ENCODE measurements at regions not wholly inside any gene's neighbourhood (a gene's known extent, or its start where the extent isn't known, plus 50 kb on each side); places are given as distances from the start of the nearest gene placed in this dataset.

DNA sequence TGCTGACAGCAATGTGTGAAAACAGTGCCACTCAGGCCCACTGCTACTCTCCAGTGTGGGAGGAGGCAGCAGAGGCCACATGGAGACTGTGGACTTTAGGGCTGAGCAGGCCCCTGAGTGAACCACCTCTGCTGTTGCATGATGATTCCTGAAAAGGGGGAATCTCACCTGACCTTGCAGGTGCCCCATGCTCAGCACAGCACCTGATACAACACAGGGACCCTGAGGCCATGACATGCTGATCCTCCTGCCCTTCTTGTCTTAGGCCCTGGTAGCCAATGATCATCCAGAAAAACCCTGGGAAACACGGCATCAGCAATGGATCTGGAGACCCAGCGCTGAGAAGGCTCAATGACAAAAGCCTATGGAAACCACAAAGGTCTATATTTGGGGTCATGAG lies 446.8 kb upstream of the MYT1L start:
- H3K9me3 ChIP-seq (ENCODE audit: control extremely low read depth in 1 of 3, control insufficient read depth in 2 of 3, insufficient read depth in 1 of 3, low read length in 2 of 3), result peaks cover 0 to 39% (median 0%) of the 10 kb centered on the region in 3 donors
- H3K27me3 Mint-ChIP-seq, result no peaks in the 10 kb centered on the region
- no peak overlapping the region for H3K4me3 Mint-ChIP-seq

GRCh38 chr2:2777213-2777612 lies 446.1 kb upstream of the MYT1L start:
- Histone ChIP-seq H3K4me1 (ENCODE audit: control insufficient read depth in 2 of 2, insufficient read depth in 2 of 2, low read length in 2 of 2) (no peaks in the 10 kb centered on the region), H4K20me1 (ENCODE audit: control insufficient read depth, insufficient read depth, low read length, poor library complexity, severe bottlenecking) (no peaks in the 10 kb centered on the region), H2AFZ (ENCODE audit: insufficient read depth, low read depth, low read length, poor library complexity, severe bottlenecking) (no peak overlapping the region), H3K27me3 (replicated peaks in 1 of 4; ENCODE audit: control extremely low read depth in 1 of 4, control insufficient read depth in 3 of 4, insufficient read depth in 4 of 4, low read length in 3 of 4) (no peaks in the 10 kb centered on the region), H3K9ac (ENCODE audit: low read length) (no peak overlapping the region), H3K9me3 (ENCODE audit: control extremely low read depth in 1 of 3, control insufficient read depth in 2 of 3, insufficient read depth in 1 of 3, low read length in 2 of 3) (peaks cover 0 to 39% (median 0%) of the 10 kb centered on the region in 3 donors), H3K36me3 (replicated peaks in 1 of 2; ENCODE audit: control extremely low read depth in 1 of 2, control insufficient read depth in 1 of 2, extremely low read depth in 1 of 2, insufficient read depth in 2 of 2, low read length in 1 of 2) (no peaks in the 10 kb centered on the region), H3K4me3 (ENCODE audit: control extremely low read depth in 1 of 5, extremely low read depth in 1 of 5, insufficient read depth in 1 of 5, low read depth in 2 of 5, low read length in 4 of 5) (no peak overlapping the region), H3K27ac (ENCODE audit: low read length in 2 of 2) (no peak overlapping the region), H3K79me2 (ENCODE audit: control insufficient read depth, insufficient read depth, low read length) (no peaks in the 10 kb centered on the region), H3K4me2 (replicated peaks; ENCODE audit: low read depth, low read length, poor library complexity, severe bottlenecking) (no peak overlapping the region)
- Mint-ChIP-seq H3K4me1 (no peaks in the 10 kb centered on the region), H3K27ac (no peak overlapping the region), H3K27me3 (no peaks in the 10 kb centered on the region), H3K9me3 (ENCODE audit: insufficient read depth) (peaks cover 3% of the 10 kb centered on the region), H3K4me3 (no peak overlapping the region)
- POLR2A ChIA-PET, result no interaction called here
- intact Hi-C loops (cut with micrococcal nuclease), result no loop called here
- CTCF ChIA-PET, result no interaction called here
- no peak for TF ChIP-seq EZH2 (IDR thresholded peaks at IDR 0.05; ENCODE audit: borderline replicate concordance, insufficient read depth, low read depth, low read length, poor library complexity, severe bottlenecking)
- TF ChIP-seq, protein P1, sequence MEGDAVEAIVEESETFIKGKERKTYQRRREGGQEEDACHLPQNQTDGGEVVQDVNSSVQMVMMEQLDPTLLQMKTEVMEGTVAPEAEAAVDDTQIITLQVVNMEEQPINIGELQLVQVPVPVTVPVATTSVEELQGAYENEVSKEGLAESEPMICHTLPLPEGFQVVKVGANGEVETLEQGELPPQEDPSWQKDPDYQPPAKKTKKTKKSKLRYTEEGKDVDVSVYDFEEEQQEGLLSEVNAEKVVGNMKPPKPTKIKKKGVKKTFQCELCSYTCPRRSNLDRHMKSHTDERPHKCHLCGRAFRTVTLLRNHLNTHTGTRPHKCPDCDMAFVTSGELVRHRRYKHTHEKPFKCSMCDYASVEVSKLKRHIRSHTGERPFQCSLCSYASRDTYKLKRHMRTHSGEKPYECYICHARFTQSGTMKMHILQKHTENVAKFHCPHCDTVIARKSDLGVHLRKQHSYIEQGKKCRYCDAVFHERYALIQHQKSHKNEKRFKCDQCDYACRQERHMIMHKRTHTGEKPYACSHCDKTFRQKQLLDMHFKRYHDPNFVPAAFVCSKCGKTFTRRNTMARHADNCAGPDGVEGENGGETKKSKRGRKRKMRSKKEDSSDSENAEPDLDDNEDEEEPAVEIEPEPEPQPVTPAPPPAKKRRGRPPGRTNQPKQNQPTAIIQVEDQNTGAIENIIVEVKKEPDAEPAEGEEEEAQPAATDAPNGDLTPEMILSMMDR (IDR thresholded peaks at IDR 0.05), result no peak
- ATAC-seq (ENCODE audit: low read depth) (no peak), DNase-seq (no peak)
- WGBS (ENCODE audit: insufficient coverage), result 78% methylated on average over 2 of the region's 2 CpGs

More for the DNA sequence above, 446.8 kb upstream of the MYT1L start:
- no peaks in the 10 kb centered on the region for H3K79me2 ChIP-seq (ENCODE audit: control insufficient read depth, insufficient read depth, low read length)
- no peak overlapping the region for H3K27ac ChIP-seq (ENCODE audit: low read length in 2 of 2)
- no peak overlapping the region for H2AFZ ChIP-seq (ENCODE audit: insufficient read depth, low read depth, low read length, poor library complexity, severe bottlenecking)
- H3K27me3 ChIP-seq (replicated peaks in 1 of 4; ENCODE audit: control extremely low read depth in 1 of 4, control insufficient read depth in 3 of 4, insufficient read depth in 4 of 4, low read length in 3 of 4), result no peaks in the 10 kb centered on the region
- H4K20me1 ChIP-seq (ENCODE audit: control insufficient read depth, insufficient read depth, low read length, poor library complexity, severe bottlenecking), result no peaks in the 10 kb centered on the region
- ATAC-seq (ENCODE audit: low read depth) (no peak), DNase-seq (no peak)
- 95% methylated on average over 2 of the region's 2 CpGs for WGBS (ENCODE audit: insufficient coverage)
- no peaks in the 10 kb centered on the region for H3K36me3 ChIP-seq (replicated peaks in 1 of 2; ENCODE audit: control extremely low read depth in 1 of 2, control insufficient read depth in 1 of 2, extremely low read depth in 1 of 2, insufficient read depth in 2 of 2, low read length in 1 of 2)
- H3K4me1 Mint-ChIP-seq, result no peaks in the 10 kb centered on the region
- ChIA-PET CTCF (no interaction called here), POLR2A (no interaction called here)
- H3K4me2 ChIP-seq (replicated peaks; ENCODE audit: low read depth, low read length, poor library complexity, severe bottlenecking), result no peak overlapping the region
- H3K9ac ChIP-seq (ENCODE audit: low read length), result no peak overlapping the region
- H3K9me3 Mint-ChIP-seq (ENCODE audit: insufficient read depth), result peaks cover 3% of the 10 kb centered on the region
- H3K27ac Mint-ChIP-seq, result no peak overlapping the region
- H3K4me1 ChIP-seq (ENCODE audit: control insufficient read depth in 2 of 2, insufficient read depth in 2 of 2, low read length in 2 of 2), result no peaks in the 10 kb centered on the region
- intact Hi-C loops (cut with micrococcal nuclease), result no loop called here
- H3K4me3 ChIP-seq (ENCODE audit: control extremely low read depth in 1 of 5, extremely low read depth in 1 of 5, insufficient read depth in 1 of 5, low read depth in 2 of 5, low read length in 4 of 5), result no peak overlapping the region
- TF ChIP-seq, protein P1 (IDR thresholded peaks at IDR 0.05), result no peak
- TF ChIP-seq EZH2 (IDR thresholded peaks at IDR 0.05; ENCODE audit: borderline replicate concordance, insufficient read depth, low read depth, low read length, poor library complexity, severe bottlenecking), result no peak
